ENCODE measurements at regions not wholly inside any gene's neighbourhood (a gene's known extent, or its start where the extent isn't known, plus 50 kb on each side); places are given as distances from the start of the nearest gene placed in this dataset.

DNA sequence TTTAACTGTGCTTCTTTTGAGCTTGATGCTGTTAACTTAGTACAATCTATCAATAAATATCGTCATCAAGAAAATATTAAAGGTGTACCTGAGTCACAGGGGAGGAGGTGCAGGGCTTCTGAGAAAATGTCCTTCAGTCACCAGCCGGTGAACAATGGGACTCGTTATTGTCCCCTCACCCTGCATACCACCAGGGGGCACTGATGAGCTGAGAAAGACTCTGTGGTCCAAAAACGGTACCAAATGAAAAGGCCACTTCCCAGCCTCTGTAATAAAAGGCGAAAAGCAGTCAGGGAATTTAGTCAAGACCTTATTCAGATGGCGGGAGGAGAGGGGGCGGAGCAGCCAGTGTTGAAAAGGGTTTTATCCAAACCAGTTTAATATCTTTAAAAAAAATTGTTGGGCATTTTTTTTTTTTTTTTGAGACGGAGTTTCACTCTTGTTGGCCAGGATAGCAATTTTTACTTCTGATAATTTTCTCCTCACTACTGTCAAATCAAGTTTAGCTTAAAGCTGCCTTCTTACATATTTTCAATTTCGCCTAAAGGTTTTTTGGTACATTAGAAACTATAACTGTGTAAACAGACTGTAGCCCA is 271.9 kb upstream of the ADAMTS16 start:
- DNase-seq = no peak

DNA sequence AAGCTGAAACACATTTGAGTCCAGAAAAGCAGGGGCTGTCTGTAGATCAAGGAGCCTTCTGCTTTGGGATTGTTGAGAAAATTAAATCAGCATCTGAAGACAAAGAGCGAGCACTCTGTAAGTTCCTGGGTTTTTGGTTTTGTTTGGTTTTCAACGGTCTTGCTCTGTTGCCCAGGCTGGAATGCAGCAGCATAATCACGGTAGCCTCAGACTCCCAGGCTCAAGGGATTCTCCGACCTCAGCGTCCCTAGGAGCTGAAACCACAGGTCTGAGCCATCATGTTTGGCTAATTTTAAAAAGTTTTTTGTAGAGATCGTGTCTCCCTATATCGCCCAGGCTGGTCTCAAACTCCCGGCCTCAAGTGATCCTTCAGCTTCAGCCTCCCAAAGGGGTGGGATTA is 266.5 kb upstream of the ADAMTS16 start:
- DNase-seq = no peak

DNA sequence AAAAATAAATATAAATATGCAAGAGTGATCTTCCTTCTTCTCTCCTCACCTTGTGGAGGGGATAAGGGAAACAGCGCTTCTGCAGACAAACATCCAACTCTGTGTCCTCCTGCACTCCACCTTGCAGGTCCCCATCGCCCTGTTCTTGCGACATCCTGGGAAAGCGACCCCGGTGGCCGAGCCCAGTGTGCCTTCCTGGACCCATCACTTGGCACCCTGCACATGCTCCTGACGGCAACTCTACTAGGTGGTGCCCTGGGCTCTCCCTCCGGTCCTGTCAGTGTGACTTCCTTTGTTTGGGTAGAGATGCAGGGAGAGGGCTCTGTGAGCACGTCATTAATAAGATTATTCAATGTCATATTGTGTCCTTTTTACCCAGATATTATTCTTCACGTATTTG is 266.0 kb upstream of the ADAMTS16 start:
- no peak for DNase-seq

DNA sequence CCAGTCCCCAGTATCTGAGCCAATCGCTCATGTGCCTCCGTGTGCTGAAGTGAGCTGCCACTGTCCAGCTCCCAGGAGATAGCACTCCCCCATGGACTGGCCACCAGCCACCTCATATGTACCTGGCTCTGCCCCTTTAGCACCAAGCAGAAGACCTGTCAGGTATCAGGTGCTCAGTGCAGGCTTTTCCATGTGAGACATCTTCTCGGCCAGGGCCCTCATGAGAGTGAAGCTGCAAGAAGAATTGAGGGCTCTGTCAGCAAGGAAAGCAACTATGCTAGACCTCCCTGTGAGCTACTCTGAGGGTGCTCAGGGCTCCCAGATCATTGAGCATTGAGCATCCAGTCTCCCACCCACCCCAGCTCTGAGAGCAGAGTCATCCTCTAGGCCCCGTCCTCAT is 264.2 kb upstream of the ADAMTS16 start:
- DNase-seq = no peak

DNA sequence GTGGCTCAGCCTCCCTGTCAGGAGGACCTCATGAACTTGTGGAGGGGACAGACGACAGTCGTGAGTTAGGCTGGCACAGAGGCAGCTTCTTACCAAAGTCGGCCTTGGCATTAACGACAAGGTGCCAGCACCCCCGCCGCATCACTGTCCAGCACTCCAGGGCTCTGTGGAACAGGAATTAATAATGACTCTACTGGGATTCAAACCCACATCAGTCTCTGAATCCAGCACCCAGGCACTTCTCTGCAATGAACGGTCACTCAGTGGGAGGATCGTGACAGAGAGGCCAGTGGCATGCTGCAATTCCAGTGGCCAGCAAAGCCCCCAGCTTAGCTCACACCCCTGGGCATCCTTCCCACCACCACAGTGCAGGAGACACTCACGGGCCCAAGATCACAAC is 263.3 kb upstream of the ADAMTS16 start:
- DNase-seq = no peak

DNA sequence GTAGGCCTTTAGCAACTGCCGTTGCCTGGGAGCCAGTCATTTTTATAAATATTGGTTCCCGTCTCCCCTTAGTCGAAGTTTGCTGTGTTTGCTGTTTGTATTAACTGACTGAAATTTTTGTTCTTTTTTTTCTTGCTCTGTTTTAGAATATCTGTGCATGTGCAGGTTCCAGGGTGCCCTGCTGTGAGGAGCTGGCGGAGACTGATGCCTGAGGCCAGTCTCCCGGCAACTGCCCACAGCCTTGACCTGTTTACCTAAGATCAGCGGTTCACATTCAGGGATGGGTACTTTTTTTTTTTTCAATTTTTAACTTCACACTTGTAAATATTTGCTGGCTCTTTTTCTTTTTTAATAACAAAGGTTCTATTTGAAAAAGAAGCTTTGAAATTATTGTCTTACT is 262.6 kb upstream of the ADAMTS16 start:
- DNase-seq = no peak

DNA sequence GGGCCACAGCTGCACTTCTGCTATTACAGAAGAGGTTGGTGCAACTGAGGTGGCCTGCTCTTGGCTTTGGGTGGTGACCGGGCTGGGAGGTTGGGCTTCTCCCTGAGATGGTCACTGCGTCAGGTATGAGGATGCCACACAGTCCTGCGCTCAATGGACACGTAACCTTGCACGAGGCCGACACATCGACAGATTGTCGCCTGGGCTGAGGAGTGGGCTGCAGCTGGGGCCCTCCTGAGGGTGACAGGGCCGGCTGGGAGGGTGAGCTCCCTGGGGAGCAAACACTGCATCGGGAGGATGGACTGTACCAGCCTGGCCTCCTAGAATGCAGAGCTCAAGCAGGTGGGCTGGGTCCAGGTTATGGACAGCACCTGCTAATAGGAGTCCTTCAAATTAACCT is 261.1 kb upstream of the ADAMTS16 start:
- DNase-seq = no peak

DNA sequence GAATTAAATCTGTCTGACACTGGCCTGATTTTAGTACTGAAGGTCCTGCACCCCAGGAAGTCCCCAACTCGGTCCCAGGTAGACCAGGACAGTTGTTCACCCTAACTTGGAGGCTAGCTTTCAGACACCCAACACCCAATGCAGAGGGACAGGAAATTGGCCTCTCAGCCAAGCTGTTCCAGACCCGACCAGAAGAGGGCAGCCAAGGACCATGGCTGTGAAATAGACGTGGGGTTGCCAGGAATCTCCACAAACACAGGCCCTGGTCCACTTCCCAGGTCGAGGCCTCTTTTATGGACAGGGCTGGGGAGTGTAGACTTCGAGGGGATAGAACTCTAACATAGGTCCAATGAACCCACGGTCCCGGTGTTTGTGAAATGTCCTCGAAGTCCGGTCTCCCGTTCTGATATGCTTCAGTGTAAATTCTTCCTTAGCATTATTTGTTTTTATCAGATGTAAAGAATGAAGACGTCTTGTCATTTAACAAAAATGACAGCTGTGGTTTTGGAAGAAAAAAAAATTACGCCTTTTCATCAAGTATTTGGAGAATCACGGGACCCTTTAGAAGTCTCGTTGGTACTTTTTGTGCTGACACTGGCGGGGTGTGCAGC is 260.3 kb upstream of the ADAMTS16 start:
- DNase-seq = peak; percentile 33

DNA sequence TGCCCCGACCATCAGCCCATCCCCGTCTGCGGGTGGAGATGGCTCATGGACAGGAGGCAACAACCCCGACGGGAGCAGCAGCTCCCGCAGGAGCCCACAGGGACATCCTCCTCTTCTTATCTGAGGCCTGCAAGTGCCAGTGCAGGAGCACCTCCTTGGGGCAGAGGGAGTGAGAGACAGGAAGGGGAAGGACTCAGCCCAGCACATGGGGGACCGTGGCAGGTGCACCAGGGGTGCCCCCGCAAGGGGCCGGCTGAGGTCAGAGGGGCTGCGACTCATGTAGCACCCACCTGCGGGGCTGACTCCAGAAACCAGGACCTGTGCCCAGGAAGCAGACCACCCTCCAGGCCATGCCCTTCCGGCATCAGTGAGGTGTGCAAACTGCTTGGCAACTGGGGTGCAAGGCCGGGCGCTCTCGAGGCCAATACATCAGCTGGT is 259.8 kb upstream of the ADAMTS16 start:
- no peak for DNase-seq

DNA sequence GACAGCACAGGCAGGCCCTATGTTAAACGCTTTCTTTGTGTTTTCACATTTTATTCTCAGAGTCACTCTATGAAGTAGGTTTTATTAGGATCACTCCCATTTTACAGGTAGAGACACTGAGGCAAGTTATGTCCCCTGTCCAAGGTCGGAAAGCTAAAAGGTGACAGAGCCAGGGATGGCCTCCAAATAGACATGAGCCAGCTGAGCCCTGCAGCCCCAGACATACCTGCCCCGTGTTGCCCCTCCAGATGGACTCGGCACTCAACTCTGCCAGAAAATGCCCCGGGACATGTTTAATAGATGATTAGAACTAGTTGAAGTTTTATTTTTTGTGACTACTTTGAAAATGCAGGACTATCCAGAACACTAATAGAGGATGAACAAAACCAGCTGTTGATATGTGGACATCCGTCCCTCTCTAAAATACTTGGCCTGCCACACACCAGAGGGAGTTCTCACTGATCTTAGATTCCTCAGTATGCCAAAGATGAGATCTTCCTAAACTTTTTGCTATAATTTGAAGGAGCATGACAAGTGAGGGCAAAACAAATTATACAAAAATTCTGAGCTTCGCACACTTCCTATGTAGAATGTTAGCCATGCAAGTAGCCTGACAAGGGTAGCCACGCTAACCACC is 258.6 kb upstream of the ADAMTS16 start:
- no peak for DNase-seq

DNA sequence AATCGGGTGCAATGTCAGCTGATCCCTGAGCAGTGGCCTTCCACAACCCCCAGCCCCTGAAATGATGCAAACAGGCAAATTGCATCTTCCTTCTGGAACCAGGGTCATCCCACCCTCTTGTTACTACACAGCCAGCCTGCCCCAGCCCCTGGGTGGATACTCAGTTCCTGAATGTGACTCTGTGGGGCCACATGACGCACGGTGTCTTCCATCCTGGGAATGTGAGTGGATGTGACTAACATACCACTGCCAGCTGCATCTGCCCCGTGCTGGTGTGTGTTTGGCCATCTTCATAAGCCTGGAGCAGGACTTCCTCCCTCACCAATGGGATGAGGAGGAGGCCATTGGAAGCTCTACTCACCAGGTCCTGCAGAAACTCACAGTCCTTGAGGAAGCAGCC is 257.9 kb upstream of the ADAMTS16 start:
- DNase-seq = no peak

DNA sequence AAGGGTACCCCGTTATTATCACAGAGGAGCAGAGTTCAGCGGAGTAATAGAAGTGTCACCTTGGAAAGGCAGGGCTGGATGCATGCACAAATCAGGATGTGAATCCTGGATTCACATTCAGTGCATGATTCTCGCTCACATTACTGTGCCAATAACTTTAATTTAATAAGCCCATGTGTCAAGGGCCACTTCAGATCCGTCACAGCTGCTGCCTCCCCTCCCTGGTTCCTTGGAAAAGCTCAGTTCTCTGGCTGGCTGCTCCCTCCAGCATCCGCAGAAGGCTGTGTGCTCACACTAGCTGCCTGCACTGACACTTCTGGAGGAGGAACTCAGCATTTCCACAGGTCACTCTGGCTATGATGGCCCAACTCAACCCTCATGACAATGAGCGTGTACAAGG is 256.8 kb upstream of the ADAMTS16 start:
- DNase-seq = no peak

DNA sequence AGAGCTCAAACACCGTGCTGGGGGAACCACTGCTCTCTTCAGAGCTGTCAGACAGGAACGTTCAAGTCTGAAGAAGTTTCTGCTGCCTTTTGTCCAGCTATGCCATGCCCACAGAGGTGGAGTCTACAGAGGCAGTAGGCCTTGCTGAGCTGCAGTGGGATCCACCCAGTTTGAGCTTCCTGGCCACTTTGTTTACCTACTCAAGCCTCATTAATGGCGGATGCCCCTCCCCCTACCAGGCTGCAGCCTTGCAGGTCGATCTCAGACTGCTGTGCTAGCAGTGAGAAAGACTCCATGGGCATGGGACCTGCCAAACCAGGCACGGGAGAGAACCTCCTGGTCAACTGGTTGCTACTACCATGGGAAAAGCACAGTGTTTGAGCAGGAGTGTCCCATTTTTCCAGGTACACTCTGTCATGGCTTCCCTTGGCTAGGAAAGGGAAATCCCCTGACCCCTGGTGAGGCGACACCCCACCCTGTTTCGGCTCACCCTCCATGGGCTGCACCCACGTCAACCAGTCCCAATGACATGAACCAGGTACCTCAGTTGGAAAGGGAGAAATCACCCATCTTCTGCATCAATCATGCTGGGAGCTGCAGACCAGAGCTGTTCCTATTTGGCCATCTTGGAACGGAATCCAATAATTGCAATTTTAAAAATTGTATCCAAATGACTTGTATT is 246.9 kb upstream of the ADAMTS16 start:
- DNase-seq = no peak

DNA sequence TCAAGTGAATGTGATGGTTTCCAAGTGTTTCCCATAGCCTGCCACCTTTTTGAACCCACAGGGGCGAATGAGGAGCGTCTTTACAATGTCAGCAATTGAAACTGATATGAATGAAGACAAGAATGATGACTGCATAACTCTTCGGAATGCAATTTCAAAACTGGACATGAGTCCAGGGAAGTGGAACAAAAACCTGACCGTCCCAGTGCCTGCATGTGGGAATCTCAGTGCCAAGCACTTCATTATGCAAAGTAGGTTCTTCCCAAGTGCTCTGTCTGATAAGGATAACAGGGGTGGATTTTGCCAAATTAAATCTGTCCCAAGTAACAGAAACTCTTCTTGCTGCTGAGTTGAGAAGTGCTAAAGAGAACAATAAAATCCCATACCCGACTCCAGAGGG is 243.8 kb upstream of the ADAMTS16 start:
- no peak for DNase-seq

DNA sequence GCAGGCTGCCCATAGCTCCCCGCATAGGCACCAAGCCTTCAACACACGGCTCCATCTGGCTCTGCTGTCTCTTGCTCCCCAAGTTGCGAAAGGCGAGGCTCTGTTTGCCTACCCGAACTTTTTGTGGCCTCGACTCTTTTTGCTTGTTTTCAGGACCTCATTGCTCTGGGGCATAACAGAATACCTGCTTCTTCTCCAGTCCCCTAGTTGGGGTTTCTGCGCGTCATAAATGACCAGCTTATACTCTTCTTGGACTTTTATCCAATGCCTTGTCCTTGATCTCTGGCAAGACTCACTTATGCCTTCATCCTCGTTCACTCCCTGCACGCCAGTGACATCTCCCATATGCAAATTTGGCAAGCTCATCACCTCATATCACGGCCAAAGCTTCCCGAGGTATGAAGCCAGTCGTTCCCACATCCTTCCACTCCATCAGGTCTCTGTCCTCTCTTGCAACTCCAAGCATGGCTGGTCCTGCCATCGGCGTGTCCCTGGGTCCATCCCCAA is 238.8 kb upstream of the ADAMTS16 start:
- DNase-seq = no peak

DNA sequence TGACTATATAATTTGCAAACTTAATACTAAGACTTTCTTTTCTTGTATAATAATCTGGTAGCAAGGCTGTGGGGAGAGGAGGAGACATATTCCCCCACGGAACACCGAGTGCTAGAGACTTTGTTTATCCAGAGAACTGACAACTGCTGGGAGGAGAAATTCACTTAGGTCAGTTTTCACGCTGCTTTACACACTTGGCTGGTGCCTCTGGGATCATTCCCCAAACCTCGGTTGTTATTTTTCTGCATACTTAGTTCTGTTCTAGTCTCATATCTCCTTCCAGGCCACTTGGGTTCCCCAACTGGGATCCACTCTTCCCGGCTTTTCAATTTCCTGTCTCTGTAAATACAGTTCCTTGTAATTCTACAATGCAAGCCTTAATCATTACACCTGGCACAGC is 238.2 kb upstream of the ADAMTS16 start:
- no peak for DNase-seq

DNA sequence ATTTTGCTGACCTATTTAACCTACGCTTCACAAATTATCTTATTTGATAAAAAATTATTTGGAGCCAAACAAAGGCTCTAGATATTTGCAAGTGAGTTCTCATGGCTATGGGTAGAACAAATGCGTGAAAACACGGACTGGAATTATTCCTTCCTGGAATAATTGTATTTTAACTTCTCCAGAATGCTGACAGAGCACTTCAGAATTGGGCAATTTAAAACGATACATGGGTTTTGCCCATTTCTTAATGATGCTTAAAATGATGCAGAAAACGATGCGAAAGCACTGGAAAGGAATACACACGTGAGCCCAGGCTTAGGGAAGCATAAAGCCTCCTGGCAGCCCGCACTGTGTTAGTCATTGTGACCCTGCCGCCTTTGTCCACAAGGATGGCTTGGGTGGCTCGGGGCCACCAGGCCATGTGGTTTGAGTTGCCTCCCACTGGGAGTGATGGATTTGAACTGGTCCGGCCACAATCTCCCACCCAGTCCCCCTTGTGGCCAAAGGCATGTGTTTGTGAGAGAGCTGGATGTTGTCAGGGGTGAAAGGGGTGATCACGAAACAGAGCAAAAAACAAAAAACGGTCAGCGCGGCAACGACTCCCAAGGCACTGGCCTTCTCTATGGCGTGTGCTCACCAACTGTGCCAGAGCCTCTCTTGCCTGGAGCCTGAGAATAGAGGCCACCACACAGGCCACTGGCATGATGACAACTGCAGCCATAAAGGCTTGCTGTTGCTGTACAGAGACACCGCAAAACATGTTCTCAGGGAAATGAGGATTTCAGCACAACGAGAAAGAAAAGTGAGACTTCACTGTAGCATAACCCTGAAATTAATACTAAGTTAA is 234.2 kb upstream of the ADAMTS16 start:
- DNase-seq = no peak

DNA sequence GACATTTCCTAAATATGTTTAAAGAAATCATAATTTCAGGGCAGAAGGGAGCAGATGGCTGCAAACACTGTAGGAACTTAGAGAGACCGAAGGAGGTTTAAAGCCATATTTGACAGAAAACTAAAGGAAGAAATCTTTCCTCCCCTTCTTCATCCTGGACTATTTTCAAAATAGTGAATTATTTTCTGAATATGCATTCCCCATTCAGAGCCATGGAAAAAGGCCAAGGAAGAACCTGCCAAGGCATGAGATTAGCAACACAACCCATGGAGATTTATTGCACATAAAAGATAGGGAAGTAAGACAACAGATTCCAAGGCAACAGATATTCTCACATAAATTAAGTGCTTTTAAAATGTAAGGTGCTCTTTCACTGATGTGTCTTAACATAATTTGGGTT is 233.3 kb upstream of the ADAMTS16 start:
- DNase-seq = no peak

DNA sequence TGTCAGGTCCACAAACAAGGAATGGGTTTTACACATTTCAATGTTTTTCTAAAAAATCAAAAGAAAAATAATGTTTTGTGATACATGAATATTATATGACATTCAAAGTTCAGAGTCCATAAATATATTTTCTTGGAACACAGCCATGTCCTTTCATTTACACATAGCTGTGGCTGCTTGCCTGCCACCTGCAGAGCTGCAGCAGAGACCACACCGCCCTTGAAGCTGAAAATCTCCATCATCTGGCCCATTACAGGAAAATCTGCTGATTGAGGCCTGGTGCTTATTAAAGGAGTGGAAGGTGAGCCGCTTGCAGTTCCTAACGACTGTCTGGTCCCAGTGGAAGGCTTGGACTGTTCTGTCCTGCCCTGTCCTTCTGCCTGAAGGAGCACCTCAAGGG is 232.6 kb upstream of the ADAMTS16 start:
- DNase-seq = no peak

DNA sequence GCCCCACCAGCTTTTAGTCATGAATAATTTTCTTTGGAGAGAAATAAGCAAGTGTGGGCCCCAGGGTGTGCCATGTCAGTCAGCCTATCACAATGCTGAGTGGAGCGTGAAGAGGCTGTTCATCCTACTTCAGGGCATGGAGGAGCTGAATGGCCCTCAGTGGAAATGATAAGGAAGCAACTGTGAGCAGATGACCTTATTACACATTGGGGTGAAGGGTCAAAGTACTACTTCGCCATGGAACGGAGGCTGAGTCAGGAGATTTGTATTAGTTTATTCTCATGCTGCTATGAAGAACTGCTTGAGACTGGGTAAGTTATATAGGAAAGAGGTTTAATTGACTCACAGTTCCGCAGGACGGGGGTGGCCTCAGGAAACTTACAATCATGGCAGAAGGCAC is 231.0 kb upstream of the ADAMTS16 start:
- DNase-seq = no peak

DNA sequence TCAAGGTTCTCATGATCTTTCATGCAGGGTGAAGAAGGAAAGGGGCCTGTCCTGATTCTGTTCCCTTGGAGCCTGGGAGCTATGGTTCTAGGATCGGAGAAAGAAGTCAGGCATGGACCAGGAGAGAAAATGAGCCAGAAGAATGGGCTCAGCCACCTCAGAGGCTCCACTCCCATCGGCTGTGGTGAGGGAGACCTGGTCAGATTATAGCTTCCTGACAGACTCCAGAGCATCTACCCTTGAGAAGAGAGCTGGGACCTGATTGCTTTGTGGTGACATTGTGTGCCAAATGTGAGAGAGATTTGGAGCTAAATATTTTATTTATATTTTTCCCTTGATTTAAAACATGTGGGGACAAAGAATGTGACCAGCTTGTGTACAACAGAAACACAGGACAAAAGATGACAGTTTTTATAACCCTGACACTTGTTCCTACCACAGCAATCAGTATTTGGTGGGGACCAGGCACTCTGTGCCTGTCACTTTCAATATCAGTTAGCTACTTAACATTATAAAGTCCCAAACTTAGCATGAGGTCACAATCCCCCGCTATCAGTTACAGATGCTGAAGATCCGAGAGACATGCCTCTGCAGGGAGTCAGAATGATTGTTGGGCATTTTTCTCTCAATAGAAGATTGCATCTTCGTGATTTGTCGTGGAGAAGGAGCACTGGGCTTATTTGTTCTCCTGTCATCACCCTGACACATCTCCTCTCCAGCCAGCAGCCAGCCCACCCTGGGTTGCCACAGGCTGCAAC is 228.3 kb upstream of the ADAMTS16 start:
- DNase-seq = no peak

DNA sequence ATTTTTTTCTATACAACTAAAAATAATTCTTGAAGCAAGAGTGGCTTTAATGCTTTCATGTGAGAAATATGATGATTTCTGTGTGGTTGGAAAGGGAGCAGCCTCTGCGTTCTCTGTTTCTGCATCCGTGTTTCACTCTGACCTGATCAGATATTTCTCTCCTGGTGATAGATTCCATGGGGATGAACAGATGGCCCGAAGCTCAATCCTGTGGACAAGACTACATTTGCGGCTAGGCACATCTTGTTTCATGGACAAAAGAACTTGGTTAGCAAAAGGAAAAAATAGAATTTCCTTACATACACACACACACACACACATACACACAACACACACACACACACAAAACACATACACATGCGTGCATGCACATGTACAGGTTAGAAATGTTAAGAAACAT is 218.2 kb upstream of the ADAMTS16 start:
- no peak for DNase-seq
